Natural killer cell (primary cell): ENCODE measurements at regions not wholly inside any gene's neighbourhood (a gene's known extent, or its start where the extent isn't known, plus 50 kb on each side); places are given as distances from the start of the nearest gene placed in this dataset.
"Not testable (repeated sequence)": the region's sequence is repeated elsewhere in the genome, so short reads cannot be mapped to it uniquely, and the experiment has no call there.

Experiments used
- ATAC-seq, 3 donors: fragments of 150-1000 bp in 2 of 3; fragments of 200-7000 bp in 1 of 3; cut with Tn5 transposase; 1 replicate in 1 of 3; 2 replicates in 2 of 3; pipeline ENCODE4 v1.10.0; 2021; ENCODE audit warnings: mild to moderate bottlenecking in 2 of 3, moderate library complexity in 2 of 3
- DNase-seq, 2 donors: peaks; one replicate each; pipeline versions ENCODE4 v3.0.0 to v3.0.0-alpha.2; 2013 to 2021; ENCODE audit warnings: mixed read lengths in 1 of 2
- H3K27ac ChIP-seq: one replicate; pipeline ENCODE4 v1.5.1; 2013; ENCODE audit warnings: mild to moderate bottlenecking, low read length
- H3K27me3 ChIP-seq: one replicate; pipeline ENCODE4 v1.6.1; 2013; ENCODE audit warnings: low read length; ENCODE audit not compliant: control insufficient read depth, insufficient read depth
- H3K36me3 ChIP-seq: one replicate; pipeline ENCODE4 v1.6.1; 2013; ENCODE audit warnings: low read length; ENCODE audit not compliant: control insufficient read depth, insufficient read depth
- H3K4me1 ChIP-seq: one replicate; pipeline ENCODE4 v1.6.1; 2013; ENCODE audit warnings: low read length; ENCODE audit not compliant: control insufficient read depth, insufficient read depth
- H3K4me3 ChIP-seq: one replicate; pipeline ENCODE4 v1.5.1; 2013; ENCODE audit warnings: low read length
- H3K9me3 ChIP-seq: one replicate; pipeline ENCODE4 v1.6.1; 2013; ENCODE audit warnings: low read length; ENCODE audit not compliant: control insufficient read depth, insufficient read depth
- H3K27ac Mint-ChIP-seq, 2 donors: one replicate each; pipeline ENCODE4 v1.8.0; 2022; ENCODE audit warnings: mild to moderate bottlenecking in 2 of 2, mixed read lengths in 2 of 2, moderate library complexity in 1 of 2
- H3K27me3 Mint-ChIP-seq, 2 donors: one replicate each; pipeline ENCODE4 v1.8.0; 2022; ENCODE audit warnings: low read depth in 2 of 2, mixed read lengths in 2 of 2
- H3K36me3 Mint-ChIP-seq: one replicate; pipeline ENCODE4 v1.8.0; 2022; ENCODE audit warnings: mixed read lengths
- H3K4me1 Mint-ChIP-seq, 2 donors: one replicate each; pipeline ENCODE4 v1.8.0; 2022; ENCODE audit warnings: mixed read lengths in 2 of 2
- H3K4me3 Mint-ChIP-seq: one replicate; pipeline ENCODE4 v1.8.0; 2022; ENCODE audit warnings: mild to moderate bottlenecking, moderate library complexity, mixed read lengths
- H3K9me3 Mint-ChIP-seq, 2 donors: one replicate each; pipeline ENCODE4 v1.8.0; 2022; ENCODE audit warnings: mixed read lengths in 2 of 2
- WGBS: methylation state at CpG from one replicate; pipeline ENCODE4 v1.1.7; 2013; ENCODE audit warnings: missing lambda C conversion rate; ENCODE audit not compliant: insufficient coverage; 5-methylcytosine and 5-hydroxymethylcytosine counted together
- intact Hi-C: fragments of 100-400 bp; cut with micrococcal nuclease; formaldehyde crosslinking; loops from one replicate; pipeline ENCODE4 v1.14.2; 2022
- TF ChIP-seq, protein P1 (sequence below): fragments of 200-600 bp; IDR thresholded peaks from one replicate; pipeline ENCODE4 v1.8.0; 2022; ENCODE audit warnings: antibody characterized with exemption

DNA sequence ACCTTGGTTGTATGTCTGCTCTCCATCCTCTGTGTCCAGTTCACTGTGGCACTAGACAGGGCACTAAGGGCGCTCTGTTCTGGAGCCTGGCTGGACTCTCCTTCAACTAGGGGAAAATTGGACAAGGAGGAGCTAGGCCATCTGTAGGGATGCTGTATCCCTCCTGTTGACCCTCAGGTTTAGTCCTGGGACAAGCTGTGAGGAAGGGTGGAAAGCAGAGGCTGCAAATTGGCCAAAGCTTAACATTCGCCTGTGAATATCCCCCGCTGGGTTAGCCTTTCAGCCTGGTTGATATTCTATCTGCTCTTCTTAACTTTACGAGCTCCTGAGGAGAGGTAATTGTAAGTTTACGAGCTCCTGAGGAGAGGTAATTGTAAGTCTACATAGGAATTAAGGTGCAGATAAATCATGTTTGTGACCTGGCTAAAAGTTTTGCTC lies 64.4 kb upstream of the ENPEP start:
- TF ChIP-seq, protein P1, sequence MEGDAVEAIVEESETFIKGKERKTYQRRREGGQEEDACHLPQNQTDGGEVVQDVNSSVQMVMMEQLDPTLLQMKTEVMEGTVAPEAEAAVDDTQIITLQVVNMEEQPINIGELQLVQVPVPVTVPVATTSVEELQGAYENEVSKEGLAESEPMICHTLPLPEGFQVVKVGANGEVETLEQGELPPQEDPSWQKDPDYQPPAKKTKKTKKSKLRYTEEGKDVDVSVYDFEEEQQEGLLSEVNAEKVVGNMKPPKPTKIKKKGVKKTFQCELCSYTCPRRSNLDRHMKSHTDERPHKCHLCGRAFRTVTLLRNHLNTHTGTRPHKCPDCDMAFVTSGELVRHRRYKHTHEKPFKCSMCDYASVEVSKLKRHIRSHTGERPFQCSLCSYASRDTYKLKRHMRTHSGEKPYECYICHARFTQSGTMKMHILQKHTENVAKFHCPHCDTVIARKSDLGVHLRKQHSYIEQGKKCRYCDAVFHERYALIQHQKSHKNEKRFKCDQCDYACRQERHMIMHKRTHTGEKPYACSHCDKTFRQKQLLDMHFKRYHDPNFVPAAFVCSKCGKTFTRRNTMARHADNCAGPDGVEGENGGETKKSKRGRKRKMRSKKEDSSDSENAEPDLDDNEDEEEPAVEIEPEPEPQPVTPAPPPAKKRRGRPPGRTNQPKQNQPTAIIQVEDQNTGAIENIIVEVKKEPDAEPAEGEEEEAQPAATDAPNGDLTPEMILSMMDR: no peak
- 89% methylated on average over 5 of the region's 5 CpGs for WGBS
- no peaks in the 10 kb centered on the region for H3K4me1 ChIP-seq
- no peaks in the 10 kb centered on the region for H3K36me3 ChIP-seq
- no peaks in the 10 kb centered on the region for H3K9me3 Mint-ChIP-seq
- intact Hi-C loops: no loop called here
- no peaks in the 10 kb centered on the region for H3K4me1 Mint-ChIP-seq
- peak overlapping the region; percentile 60 for H3K4me3 Mint-ChIP-seq
- H3K4me3 ChIP-seq: no peak overlapping the region
- DNase-seq (no peak), ATAC-seq (no peak)
- H3K27me3 Mint-ChIP-seq: peaks cover 9 to 25% of the 10 kb centered on the region in 2 donors
- H3K27me3 ChIP-seq: no peaks in the 10 kb centered on the region
- H3K27ac ChIP-seq: no peak overlapping the region
- no peaks in the 10 kb centered on the region for H3K36me3 Mint-ChIP-seq
- no peak overlapping the region for H3K27ac Mint-ChIP-seq
- no peaks in the 10 kb centered on the region for H3K9me3 ChIP-seq

DNA sequence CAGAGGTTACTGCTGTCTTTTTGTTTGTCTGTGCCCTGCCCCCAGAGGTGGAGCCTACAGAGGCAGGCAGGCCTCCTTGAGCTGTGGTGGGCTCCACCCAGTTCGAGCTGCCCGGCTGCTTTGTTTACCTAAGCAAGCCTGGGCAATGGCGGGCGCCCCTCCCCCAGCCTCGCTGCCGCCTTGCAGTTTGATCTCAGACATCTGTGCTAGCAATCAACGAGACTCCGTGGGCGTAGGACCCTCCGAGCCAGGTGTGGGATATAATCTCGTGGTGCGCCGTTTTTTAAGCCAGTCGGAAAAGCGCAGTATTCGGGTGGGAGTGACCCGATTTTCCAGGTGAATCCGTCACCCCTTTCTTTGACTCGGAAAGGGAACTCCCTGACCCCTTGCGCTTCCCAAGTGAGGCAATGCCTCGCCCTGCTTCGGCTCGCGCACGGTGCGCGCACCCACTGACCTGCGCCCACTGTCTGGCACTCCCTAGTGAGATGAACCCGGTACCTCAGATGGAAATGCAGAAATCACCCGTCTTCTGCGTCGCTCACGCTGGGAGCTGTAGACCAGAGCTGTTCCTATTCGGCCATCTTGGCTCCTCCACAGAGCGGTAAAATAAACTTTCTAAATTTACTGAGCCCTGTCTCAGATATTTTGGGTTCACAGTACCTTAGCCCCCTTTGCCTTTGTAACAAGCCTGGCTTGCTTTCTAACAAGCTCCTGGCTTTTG lies 64.9 kb upstream of the ENPEP start:
- H3K9me3 Mint-ChIP-seq, H3K9me3 ChIP-seq, H3K27ac Mint-ChIP-seq, H3K4me1 Mint-ChIP-seq, DNase-seq, ATAC-seq, H3K4me1 ChIP-seq, intact Hi-C loops, H3K4me3 ChIP-seq, H3K27me3 ChIP-seq, H3K27ac ChIP-seq, H3K36me3 ChIP-seq, H3K36me3 Mint-ChIP-seq: not testable (repeated sequence)
- Mint-ChIP-seq H3K4me3 (peak overlapping the region; percentile 60), H3K27me3 (peaks cover 9 to 25% of the 10 kb centered on the region in 2 donors)
- WGBS: 68% methylated on average over 22 of the region's 35 CpGs

DNA sequence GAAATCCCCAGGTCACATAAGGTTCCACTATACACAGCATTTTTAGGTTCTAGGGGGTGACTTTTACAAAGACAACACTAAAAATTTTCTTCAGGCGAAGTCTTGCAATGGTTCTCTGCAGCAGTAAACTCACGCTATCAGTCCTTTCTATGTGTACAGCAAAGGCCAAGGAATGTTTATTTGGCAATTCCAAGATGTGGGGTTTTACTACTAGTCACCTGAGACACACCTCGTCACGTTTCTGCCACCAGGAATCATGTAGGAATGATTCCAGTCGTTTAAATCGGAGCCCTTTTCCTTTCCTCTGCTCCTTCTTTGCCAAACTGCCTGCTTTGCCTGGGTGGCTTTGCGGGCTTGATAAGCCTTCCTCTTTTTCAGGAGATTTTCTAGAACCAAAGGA lies 75.9 kb upstream of the ENPEP start:
- no peak overlapping the region for H3K27ac ChIP-seq
- TF ChIP-seq, protein P1: no peak
- ATAC-seq (no peak), DNase-seq (no peak)
- no peak overlapping the region for H3K4me3 ChIP-seq
- H3K27me3 ChIP-seq: no peaks in the 10 kb centered on the region
- Mint-ChIP-seq H3K27me3 (peaks cover 7 to 33% of the 10 kb centered on the region in 2 donors), H3K36me3 (no peaks in the 10 kb centered on the region), H3K27ac (no peak overlapping the region), H3K4me1 (no peaks in the 10 kb centered on the region), H3K9me3 (no peaks in the 10 kb centered on the region), H3K4me3 (no peak overlapping the region)
- H3K36me3 ChIP-seq: no peaks in the 10 kb centered on the region
- no peaks in the 10 kb centered on the region for H3K9me3 ChIP-seq
- H3K4me1 ChIP-seq: no peaks in the 10 kb centered on the region
- 82% methylated on average over 7 of the region's 7 CpGs for whole genome bisulfite sequencing
- intact Hi-C loops: no loop called here

DNA sequence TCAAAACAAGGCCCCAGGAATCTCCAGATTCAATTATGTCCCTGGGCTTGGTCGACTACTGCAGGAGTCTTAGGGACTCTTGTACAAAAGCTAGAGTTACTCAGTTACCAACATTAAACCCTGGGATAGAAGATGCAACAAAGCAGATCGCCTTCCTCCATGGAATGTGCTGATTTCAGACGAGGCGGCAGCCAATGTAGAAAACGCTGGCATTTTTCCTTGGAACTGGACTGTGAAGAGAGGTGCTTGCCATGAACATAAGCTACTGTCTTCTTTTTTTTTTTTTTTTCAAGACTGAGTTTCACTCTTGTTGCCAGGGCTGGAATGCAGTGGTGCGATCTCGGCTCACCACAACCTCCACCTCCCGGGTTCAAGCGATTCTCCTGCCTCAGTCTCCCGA lies 76.9 kb upstream of the ENPEP start:
- H3K36me3 ChIP-seq, H3K36me3 Mint-ChIP-seq, intact Hi-C loops, H3K4me1 Mint-ChIP-seq, H3K9me3 Mint-ChIP-seq, ATAC-seq, H3K4me1 ChIP-seq, H3K4me3 Mint-ChIP-seq, H3K27ac ChIP-seq, DNase-seq, H3K4me3 ChIP-seq, H3K27ac Mint-ChIP-seq, H3K9me3 ChIP-seq, H3K27me3 ChIP-seq: not testable (repeated sequence)
- WGBS: 94% methylated on average over 5 of the region's 10 CpGs
- H3K27me3 Mint-ChIP-seq: peaks cover 7 to 39% of the 10 kb centered on the region in 2 donors
